ENCODE measurements at regions not wholly inside any gene's neighbourhood (a gene's known extent, or its start where the extent isn't known, plus 50 kb on each side); places are given as distances from the start of the nearest gene placed in this dataset.

GRCh38 chr3:40913641-40914040 lies 285.7 kb upstream of the CTNNB1 start:
- Histone ChIP-seq H3K27me3 (ENCODE audit: control insufficient read depth in 3 of 3, insufficient read depth in 3 of 3, low read length in 3 of 3) (no peaks in the 10 kb centered on the region), H3K4me3 (ENCODE audit: low read depth in 1 of 3, low read length in 3 of 3) (no peak overlapping the region), H3K9me3 (ENCODE audit: control insufficient read depth in 2 of 2, insufficient read depth in 1 of 2, low read depth in 1 of 2, low read length in 1 of 2) (no peaks in the 10 kb centered on the region), H3K27ac (ENCODE audit: low read depth in 1 of 3, low read length in 2 of 3) (no peak overlapping the region), H3K36me3 (ENCODE audit: control insufficient read depth in 3 of 3, insufficient read depth in 2 of 3, low read depth in 1 of 3, low read length in 3 of 3) (no peaks in the 10 kb centered on the region), H3K4me1 (ENCODE audit: control insufficient read depth in 3 of 3, insufficient read depth in 2 of 3, low read depth in 1 of 3, low read length in 2 of 3) (peaks cover 0 to 28% (median 0%) of the 10 kb centered on the region in 3 donors)
- FAIRE-seq (no peak), DNase-seq (no peak)
- 30 to 71% (median 46%) methylated on average over 2 of the region's 2 CpGs for WGBS, 3 donors

GRCh38 chr3:40914475-40914874 lies 284.8 kb upstream of the CTNNB1 start:
- Histone ChIP-seq H3K36me3 (ENCODE audit: control insufficient read depth in 3 of 3, insufficient read depth in 2 of 3, low read depth in 1 of 3, low read length in 3 of 3) (no peaks in the 10 kb centered on the region), H3K4me1 (ENCODE audit: control insufficient read depth in 3 of 3, insufficient read depth in 2 of 3, low read depth in 1 of 3, low read length in 2 of 3) (peaks cover 0 to 28% (median 0%) of the 10 kb centered on the region in 3 donors), H3K27me3 (ENCODE audit: control insufficient read depth in 3 of 3, insufficient read depth in 3 of 3, low read length in 3 of 3) (no peaks in the 10 kb centered on the region), H3K9me3 (ENCODE audit: control insufficient read depth in 2 of 2, insufficient read depth in 1 of 2, low read depth in 1 of 2, low read length in 1 of 2) (no peaks in the 10 kb centered on the region), H3K4me3 (ENCODE audit: low read depth in 1 of 3, low read length in 3 of 3) (no peak overlapping the region), H3K27ac (ENCODE audit: low read depth in 1 of 3, low read length in 2 of 3) (no peak overlapping the region)
- no peak for DNase-seq
- FAIRE-seq: no peak
- WGBS, 3 donors: 63 to 78% (median 65%) methylated on average over 2 of the region's 2 CpGs

- no peaks in the 10 kb centered on the region for H3K9me3 ChIP-seq (ENCODE audit: control insufficient read depth in 2 of 2, insufficient read depth in 1 of 2, low read depth in 1 of 2, low read length in 1 of 2)
- FAIRE-seq (no peak), DNase-seq (no peak)
- H3K27ac ChIP-seq (ENCODE audit: low read depth in 1 of 3, low read length in 2 of 3): no peak overlapping the region
- no peak overlapping the region for H3K4me3 ChIP-seq (ENCODE audit: low read depth in 1 of 3, low read length in 3 of 3)
- H3K36me3 ChIP-seq (ENCODE audit: control insufficient read depth in 3 of 3, insufficient read depth in 2 of 3, low read depth in 1 of 3, low read length in 3 of 3): no peaks in the 10 kb centered on the region
- no peaks in the 10 kb centered on the region for H3K27me3 ChIP-seq (ENCODE audit: control insufficient read depth in 3 of 3, insufficient read depth in 3 of 3, low read length in 3 of 3)
- peaks cover 0 to 28% (median 0%) of the 10 kb centered on the region in 3 donors for H3K4me1 ChIP-seq (ENCODE audit: control insufficient read depth in 3 of 3, insufficient read depth in 2 of 3, low read depth in 1 of 3, low read length in 2 of 3)
- 81 to 90% (median 85%) methylated on average over 6 of the region's 6 CpGs for WGBS, 3 donors
These were observed 283.9 kb upstream of the CTNNB1 start for GRCh38 chr3:40915346-40915865.

- Histone ChIP-seq H3K9me3 (ENCODE audit: control insufficient read depth in 2 of 2, insufficient read depth in 1 of 2, low read depth in 1 of 2, low read length in 1 of 2) (peaks cover 0 to 4% of the 10 kb centered on the region in 2 donors), H3K4me1 (ENCODE audit: control insufficient read depth in 3 of 3, insufficient read depth in 2 of 3, low read depth in 1 of 3, low read length in 2 of 3) (peaks cover 0 to 7% (median 4%) of the 10 kb centered on the region in 3 donors), H3K27me3 (ENCODE audit: control insufficient read depth in 3 of 3, insufficient read depth in 3 of 3, low read length in 3 of 3) (no peaks in the 10 kb centered on the region), H3K36me3 (ENCODE audit: control insufficient read depth in 3 of 3, insufficient read depth in 2 of 3, low read depth in 1 of 3, low read length in 3 of 3) (no peaks in the 10 kb centered on the region), H3K4me3 (ENCODE audit: low read depth in 1 of 3, low read length in 3 of 3) (no peak overlapping the region), H3K27ac (ENCODE audit: low read depth in 1 of 3, low read length in 2 of 3) (no peak overlapping the region)
- FAIRE-seq (no peak), DNase-seq (no peak)
- WGBS, 3 donors: 64 to 79% (median 69%) methylated on average over 2 of the region's 2 CpGs
These were observed 279.3 kb upstream of the CTNNB1 start for GRCh38 chr3:40920041-40920440.

GRCh38 chr3:40921251-40921650 lies 278.1 kb upstream of the CTNNB1 start:
- Histone ChIP-seq H3K36me3 (ENCODE audit: control insufficient read depth in 3 of 3, insufficient read depth in 2 of 3, low read depth in 1 of 3, low read length in 3 of 3) (no peaks in the 10 kb centered on the region), H3K4me3 (ENCODE audit: low read depth in 1 of 3, low read length in 3 of 3) (no peak overlapping the region), H3K4me1 (ENCODE audit: control insufficient read depth in 3 of 3, insufficient read depth in 2 of 3, low read depth in 1 of 3, low read length in 2 of 3) (peaks cover 0 to 9% (median 4%) of the 10 kb centered on the region in 3 donors), H3K9me3 (ENCODE audit: control insufficient read depth in 2 of 2, insufficient read depth in 1 of 2, low read depth in 1 of 2, low read length in 1 of 2) (peaks cover 0 to 4% of the 10 kb centered on the region in 2 donors), H3K27ac (ENCODE audit: low read depth in 1 of 3, low read length in 2 of 3) (no peak overlapping the region), H3K27me3 (ENCODE audit: control insufficient read depth in 3 of 3, insufficient read depth in 3 of 3, low read length in 3 of 3) (no peaks in the 10 kb centered on the region)
- FAIRE-seq: no peak
- no peak for DNase-seq
- 85 to 89% (median 87%) methylated on average over 3 of the region's 3 CpGs for WGBS, 3 donors

GRCh38 chr3:40923143-40923542 lies 276.2 kb upstream of the CTNNB1 start:
- Histone ChIP-seq H3K36me3 (ENCODE audit: control insufficient read depth in 3 of 3, insufficient read depth in 2 of 3, low read depth in 1 of 3, low read length in 3 of 3) (no peaks in the 10 kb centered on the region), H3K27ac (ENCODE audit: low read depth in 1 of 3, low read length in 2 of 3) (no peak overlapping the region), H3K4me3 (ENCODE audit: low read depth in 1 of 3, low read length in 3 of 3) (no peak overlapping the region), H3K4me1 (ENCODE audit: control insufficient read depth in 3 of 3, insufficient read depth in 2 of 3, low read depth in 1 of 3, low read length in 2 of 3) (peaks cover 0 to 9% (median 4%) of the 10 kb centered on the region in 3 donors), H3K9me3 (ENCODE audit: control insufficient read depth in 2 of 2, insufficient read depth in 1 of 2, low read depth in 1 of 2, low read length in 1 of 2) (peaks cover 0 to 4% of the 10 kb centered on the region in 2 donors), H3K27me3 (ENCODE audit: control insufficient read depth in 3 of 3, insufficient read depth in 3 of 3, low read length in 3 of 3) (no peaks in the 10 kb centered on the region)
- WGBS, 3 donors: 79 to 85% (median 83%) methylated on average over 4 of the region's 4 CpGs
- DNase-seq (no peak), FAIRE-seq (no peak)

- 93 to 98% (median 96%) methylated on average over 4 of the region's 4 CpGs for WGBS, 3 donors
These were observed 275.7 kb upstream of the CTNNB1 start for GRCh38 chr3:40923651-40924050.

GRCh38 chr3:40924559-40925141 lies 274.7 kb upstream of the CTNNB1 start:
- no peak overlapping the region for H3K4me3 ChIP-seq (ENCODE audit: low read depth in 1 of 3, low read length in 3 of 3)
- H3K4me1 ChIP-seq (ENCODE audit: control insufficient read depth in 3 of 3, insufficient read depth in 2 of 3, low read depth in 1 of 3, low read length in 2 of 3): peaks cover 0 to 9% (median 4%) of the 10 kb centered on the region in 3 donors
- 10 to 53% (median 24%) methylated on average over 3 of the region's 3 CpGs for WGBS, 3 donors
- DNase-seq: peak; percentile 43 to 45
- H3K27me3 ChIP-seq (ENCODE audit: control insufficient read depth in 3 of 3, insufficient read depth in 3 of 3, low read length in 3 of 3): no peaks in the 10 kb centered on the region
- H3K27ac ChIP-seq (ENCODE audit: low read depth in 1 of 3, low read length in 2 of 3): no peak overlapping the region
- H3K36me3 ChIP-seq (ENCODE audit: control insufficient read depth in 3 of 3, insufficient read depth in 2 of 3, low read depth in 1 of 3, low read length in 3 of 3): no peaks in the 10 kb centered on the region
- no peak for FAIRE-seq
- H3K9me3 ChIP-seq (ENCODE audit: control insufficient read depth in 2 of 2, insufficient read depth in 1 of 2, low read depth in 1 of 2, low read length in 1 of 2): peaks cover 0 to 4% of the 10 kb centered on the region in 2 donors

More at GRCh38 chr3:40923651-40924050, 275.7 kb upstream of the CTNNB1 start:
- no peak overlapping the region for H3K27ac ChIP-seq (ENCODE audit: low read depth in 1 of 3, low read length in 2 of 3)
- H3K36me3 ChIP-seq (ENCODE audit: control insufficient read depth in 3 of 3, insufficient read depth in 2 of 3, low read depth in 1 of 3, low read length in 3 of 3): no peaks in the 10 kb centered on the region
- peaks cover 0 to 4% of the 10 kb centered on the region in 2 donors for H3K9me3 ChIP-seq (ENCODE audit: control insufficient read depth in 2 of 2, insufficient read depth in 1 of 2, low read depth in 1 of 2, low read length in 1 of 2)
- H3K4me1 ChIP-seq (ENCODE audit: control insufficient read depth in 3 of 3, insufficient read depth in 2 of 3, low read depth in 1 of 3, low read length in 2 of 3): peaks cover 0 to 9% (median 4%) of the 10 kb centered on the region in 3 donors
- FAIRE-seq: no peak
- no peaks in the 10 kb centered on the region for H3K27me3 ChIP-seq (ENCODE audit: control insufficient read depth in 3 of 3, insufficient read depth in 3 of 3, low read length in 3 of 3)
- no peak for DNase-seq
- no peak overlapping the region for H3K4me3 ChIP-seq (ENCODE audit: low read depth in 1 of 3, low read length in 3 of 3)

GRCh38 chr3:40925231-40925630 lies 274.1 kb upstream of the CTNNB1 start:
- no peak overlapping the region for H3K27ac ChIP-seq (ENCODE audit: low read depth in 1 of 3, low read length in 2 of 3)
- FAIRE-seq (no peak), DNase-seq (no peak)
- H3K4me3 ChIP-seq (ENCODE audit: low read depth in 1 of 3, low read length in 3 of 3): no peak overlapping the region
- H3K27me3 ChIP-seq (ENCODE audit: control insufficient read depth in 3 of 3, insufficient read depth in 3 of 3, low read length in 3 of 3): no peaks in the 10 kb centered on the region
- WGBS, 3 donors: 21 to 57% (median 37%) methylated on average over 3 of the region's 3 CpGs
- H3K9me3 ChIP-seq (ENCODE audit: control insufficient read depth in 2 of 2, insufficient read depth in 1 of 2, low read depth in 1 of 2, low read length in 1 of 2): peaks cover 0 to 4% of the 10 kb centered on the region in 2 donors
- no peaks in the 10 kb centered on the region for H3K36me3 ChIP-seq (ENCODE audit: control insufficient read depth in 3 of 3, insufficient read depth in 2 of 3, low read depth in 1 of 3, low read length in 3 of 3)
- H3K4me1 ChIP-seq (ENCODE audit: control insufficient read depth in 3 of 3, insufficient read depth in 2 of 3, low read depth in 1 of 3, low read length in 2 of 3): peaks cover 0 to 12% (median 4%) of the 10 kb centered on the region in 3 donors
